Gastroesophageal sphincter (tissue), 4 donors: ENCODE measurements at regions not wholly inside any gene's neighbourhood (a gene's known extent, or its start where the extent isn't known, plus 50 kb on each side); places are given as distances from the start of the nearest gene placed in this dataset.
"Not testable (repeated sequence)": the region's sequence is repeated elsewhere in the genome, so short reads cannot be mapped to it uniquely, and the experiment has no call there.

Experiments used
- ATAC-seq: fragments of 150-250 bp; one replicate; pipeline ENCODE4 v1.9.1; 2016; ENCODE audit warnings: mild to moderate bottlenecking, moderate library complexity
- H3K27ac ChIP-seq, 4 donors: fragments of 200-600 bp; sonication (generic) in 3 of 4; 1 replicate in 3 of 4; 2 replicates in 1 of 4; pipeline ENCODE4 v1.5.1; 2016 to 2019
- H3K27me3 ChIP-seq: fragments of 200-600 bp; sonication (generic); one replicate; pipeline ENCODE4 v1.5.1; 2019
- H3K36me3 ChIP-seq, 2 donors: fragments of 200-600 bp; sonication (generic); one replicate each; pipeline ENCODE4 v1.5.1; 2019; ENCODE audit warnings: control low read depth in 1 of 2
- H3K4me1 ChIP-seq, 3 donors: fragments of 200-600 bp; sonication (generic); 1 replicate in 2 of 3; 2 replicates in 1 of 3; pipeline ENCODE4 v1.5.1; 2016 to 2019; ENCODE audit warnings: control low read depth in 2 of 3
- H3K4me3 ChIP-seq, 2 donors: fragments of 200-600 bp; sonication (generic); one replicate each; pipeline ENCODE4 v1.5.1; 2019; ENCODE audit warnings: mild to moderate bottlenecking in 1 of 2, moderate library complexity in 1 of 2
- H3K9me3 ChIP-seq, 3 donors: fragments of 200-600 bp; sonication (generic); one replicate each; pipeline ENCODE4 v1.5.1; 2017 to 2019; ENCODE audit warnings: control low read depth in 2 of 3
- CTCF ChIP-seq, 4 experiments: fragments of 200-600 bp in 2 of 4; fragments of 450-650 bp in 2 of 4; sonication (generic) in 1 of 4; IDR thresholded peaks; one replicate each; pipeline ENCODE4 v1.5.1; 2017 to 2019; ENCODE audit warnings: antibody characterized with exemption in 4 of 4, mild to moderate bottlenecking in 2 of 4, moderate library complexity in 2 of 4
- EP300 ChIP-seq: sonication (generic); formaldehyde crosslinking; IDR thresholded peaks from one replicate; pipeline ENCODE4 v1.6.1; 2017; ENCODE audit warnings: antibody characterized with exemption, mild to moderate bottlenecking
- POLR2A ChIP-seq, 2 donors: fragments of 450-650 bp; IDR thresholded peaks; one replicate each; pipeline ENCODE4 v1.6.1; 2017; ENCODE audit warnings: antibody characterized with exemption in 2 of 2, mild to moderate bottlenecking in 2 of 2, moderate library complexity in 1 of 2
- POLR2AphosphoS5 ChIP-seq: sonication (generic); formaldehyde crosslinking; IDR thresholded peaks from one replicate; pipeline ENCODE4 v1.6.1; 2017; ENCODE audit warnings: antibody characterized with exemption
- WGBS, 2 donors: methylation state at CpG; one replicate each; pipeline ENCODE4 v1.1.5; 2018; ENCODE audit warnings: low coverage in 1 of 2; 5-methylcytosine and 5-hydroxymethylcytosine counted together

- not testable (repeated sequence) for ATAC-seq, H3K36me3 ChIP-seq, H3K4me3 ChIP-seq, H3K27me3 ChIP-seq, H3K27ac ChIP-seq, H3K9me3 ChIP-seq, H3K4me1 ChIP-seq
- 20 to 27% methylated on average over 2 of the region's 2 CpGs for WGBS, 2 donors
Measured at GRCh38 chr2:88802026-88802425, 110.6 kb downstream of the RPIA start.

DNA sequence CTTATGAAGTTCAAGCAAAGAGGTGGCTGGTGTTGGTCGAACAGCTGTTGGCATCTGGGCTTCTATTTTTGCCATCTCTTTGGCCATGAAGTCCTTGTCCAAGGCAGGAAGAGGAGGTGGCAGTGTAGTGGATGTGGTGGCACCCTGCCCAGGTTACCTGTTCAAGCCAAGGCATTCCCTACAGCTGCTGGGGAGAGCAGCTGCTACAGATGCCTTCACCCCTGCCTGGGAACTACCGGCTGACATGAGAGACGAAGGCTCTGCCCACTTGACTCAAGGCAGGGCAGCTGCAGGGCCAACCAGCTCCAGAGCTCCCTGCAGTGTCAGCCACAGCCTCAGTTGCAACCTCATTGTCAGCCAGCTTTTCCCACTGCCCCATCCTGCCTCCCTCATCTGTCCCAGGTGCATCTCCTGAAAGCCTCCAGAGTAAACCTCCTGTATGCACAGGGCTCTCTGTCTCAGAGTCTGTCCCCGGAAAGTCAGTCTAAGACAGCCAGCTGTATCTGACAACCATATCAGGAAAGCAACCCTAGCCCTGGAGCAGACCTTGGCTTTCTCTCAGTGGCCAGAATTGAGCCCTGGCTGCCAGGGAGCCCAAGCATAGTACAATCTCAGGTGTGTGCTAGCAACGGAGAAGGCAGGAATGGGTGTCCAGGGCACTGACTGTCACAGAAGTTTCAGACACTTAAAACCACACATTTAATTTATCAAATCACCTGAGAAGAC, 115.9 kb downstream of the RPIA start:
- TF ChIP-seq EP300 (no peak), CTCF (IDR thresholded peaks at IDR 0.05) (no peak), POLR2AphosphoS5 (no peak)
- no peaks in the 10 kb centered on the region for H3K4me1 ChIP-seq
- WGBS, 2 donors = 83 to 100% methylated on average over 1 of the region's 5 CpGs

GRCh38 chr2:88808083-88808482, 116.6 kb downstream of the RPIA start:
- ATAC-seq = no peak
- Histone ChIP-seq H3K4me1 (no peaks in the 10 kb centered on the region), H3K27ac (no peak overlapping the region), H3K36me3 (no peaks in the 10 kb centered on the region), H3K4me3 (no peak overlapping the region), H3K9me3 (no peaks in the 10 kb centered on the region), H3K27me3 (peaks cover 28% of the 10 kb centered on the region)
- TF ChIP-seq POLR2AphosphoS5 = no peak
- TF ChIP-seq POLR2A (IDR thresholded peaks at IDR 0.05) = no peak
- TF ChIP-seq CTCF (IDR thresholded peaks at IDR 0.05) = no peak
- no peak for TF ChIP-seq EP300
- WGBS, 2 donors = 40 to 55% methylated on average over 1 to 2 of the region's 3 CpGs

More for the DNA sequence above, 115.9 kb downstream of the RPIA start:
- H3K27me3 ChIP-seq = peaks cover 22% of the 10 kb centered on the region
- H3K36me3 ChIP-seq = no peaks in the 10 kb centered on the region
- ATAC-seq = no peak
- H3K4me3 ChIP-seq = no peak overlapping the region
- H3K27ac ChIP-seq = no peak overlapping the region
- no peaks in the 10 kb centered on the region for H3K9me3 ChIP-seq

DNA sequence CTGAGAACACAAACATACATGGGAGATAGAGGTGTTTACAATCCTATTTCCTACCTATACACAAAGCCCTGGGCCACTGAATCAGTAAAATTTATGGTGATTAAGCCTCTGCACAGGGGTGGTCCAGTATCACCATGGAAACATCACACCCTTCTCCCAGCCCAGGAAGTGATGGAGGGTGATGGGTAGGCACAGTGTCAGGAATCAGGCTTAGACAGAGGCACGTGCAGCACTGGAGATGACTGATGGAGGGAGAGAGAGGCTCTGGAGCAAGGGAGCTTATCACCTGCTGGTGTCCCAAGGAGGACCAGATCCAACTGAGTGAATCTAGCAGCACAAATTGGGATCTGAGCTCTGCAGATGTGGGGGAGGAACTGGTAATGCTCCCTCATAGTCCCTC, 117.2 kb downstream of the RPIA start:
- Histone ChIP-seq H3K4me1 (no peaks in the 10 kb centered on the region), H3K27me3 (peaks cover 28% of the 10 kb centered on the region), H3K36me3 (no peaks in the 10 kb centered on the region), H3K9me3 (no peaks in the 10 kb centered on the region), H3K27ac (no peak overlapping the region), H3K4me3 (no peak overlapping the region)
- TF ChIP-seq EP300 (no peak), POLR2A (IDR thresholded peaks at IDR 0.05) (no peak), POLR2AphosphoS5 (no peak), CTCF (IDR thresholded peaks at IDR 0.05) (no peak)
- no peak for ATAC-seq
- WGBS, 2 donors = 0% methylated on average over 1 of the region's 1 CpG; no CpG with 5 or more reads in 1 of the 2 donors

GRCh38 chr2:88809216-88809615, 117.7 kb downstream of the RPIA start:
- TF ChIP-seq POLR2AphosphoS5 (no peak), CTCF (IDR thresholded peaks at IDR 0.05) (no peak), EP300 (no peak), POLR2A (IDR thresholded peaks at IDR 0.05) (no peak)

More at GRCh38 chr2:88809216-88809615, 117.7 kb downstream of the RPIA start:
- Histone ChIP-seq H3K27me3 (peaks cover 28% of the 10 kb centered on the region), H3K4me1 (no peaks in the 10 kb centered on the region), H3K4me3 (no peak overlapping the region), H3K9me3 (no peaks in the 10 kb centered on the region), H3K36me3 (no peaks in the 10 kb centered on the region), H3K27ac (no peak overlapping the region)
- 90% methylated on average over 2 of the region's 6 CpGs for WGBS, 2 donors
- no peak for ATAC-seq
